ENCODE measurements at regions not wholly inside any gene's neighbourhood (a gene's known extent, or its start where the extent isn't known, plus 50 kb on each side); places are given as distances from the start of the nearest gene placed in this dataset.

- Histone ChIP-seq H3K9ac (no peak overlapping the region), H3K4me2 (no peak overlapping the region), H3K27ac (no peak overlapping the region), H3K79me2 (ENCODE audit: insufficient read depth, low read depth) (no peaks in the 10 kb centered on the region), H3K27me3 (ENCODE audit: insufficient read depth, low read depth) (no peaks in the 10 kb centered on the region), H3K4me3 (IDR thresholded peaks at IDR 0.05; ENCODE audit: insufficient read depth, low read depth, low read length) (no peak overlapping the region), H4K20me1 (ENCODE audit: insufficient read depth) (no peaks in the 10 kb centered on the region), H3K4me1 (ENCODE audit: low read depth, poor library complexity, severe bottlenecking) (no peaks in the 10 kb centered on the region), H2AFZ (ENCODE audit: low read depth) (no peak overlapping the region), H3K36me3 (ENCODE audit: insufficient read depth) (no peaks in the 10 kb centered on the region)
- TF ChIP-seq, protein P1, sequence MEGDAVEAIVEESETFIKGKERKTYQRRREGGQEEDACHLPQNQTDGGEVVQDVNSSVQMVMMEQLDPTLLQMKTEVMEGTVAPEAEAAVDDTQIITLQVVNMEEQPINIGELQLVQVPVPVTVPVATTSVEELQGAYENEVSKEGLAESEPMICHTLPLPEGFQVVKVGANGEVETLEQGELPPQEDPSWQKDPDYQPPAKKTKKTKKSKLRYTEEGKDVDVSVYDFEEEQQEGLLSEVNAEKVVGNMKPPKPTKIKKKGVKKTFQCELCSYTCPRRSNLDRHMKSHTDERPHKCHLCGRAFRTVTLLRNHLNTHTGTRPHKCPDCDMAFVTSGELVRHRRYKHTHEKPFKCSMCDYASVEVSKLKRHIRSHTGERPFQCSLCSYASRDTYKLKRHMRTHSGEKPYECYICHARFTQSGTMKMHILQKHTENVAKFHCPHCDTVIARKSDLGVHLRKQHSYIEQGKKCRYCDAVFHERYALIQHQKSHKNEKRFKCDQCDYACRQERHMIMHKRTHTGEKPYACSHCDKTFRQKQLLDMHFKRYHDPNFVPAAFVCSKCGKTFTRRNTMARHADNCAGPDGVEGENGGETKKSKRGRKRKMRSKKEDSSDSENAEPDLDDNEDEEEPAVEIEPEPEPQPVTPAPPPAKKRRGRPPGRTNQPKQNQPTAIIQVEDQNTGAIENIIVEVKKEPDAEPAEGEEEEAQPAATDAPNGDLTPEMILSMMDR (conservative IDR thresholded peaks at IDR 0.05; ENCODE audit: low read depth, low read length) = no peak
Measured at GRCh38 chr6:145531032-145531431, 204.3 kb downstream of the EPM2A start.

DNA sequence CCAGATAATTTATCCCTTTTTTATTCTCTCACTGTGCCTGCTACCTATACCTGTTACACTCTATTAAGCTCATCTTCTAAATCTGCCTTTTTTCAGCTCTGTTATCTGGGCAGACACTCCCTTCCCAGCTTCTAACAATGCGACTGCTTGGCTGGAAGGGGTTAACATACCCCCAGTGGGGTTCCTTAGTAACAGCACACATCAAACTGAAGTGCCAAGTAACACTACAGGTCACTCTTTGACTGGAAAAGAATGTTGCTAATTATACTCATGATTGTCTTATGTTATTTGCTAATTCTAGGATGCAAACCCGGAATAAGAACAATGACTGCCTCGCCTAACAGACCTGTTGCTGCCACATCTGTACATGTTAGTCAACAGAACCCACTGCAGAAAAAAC, 203.5 kb downstream of the EPM2A start:
- H3K4me3 ChIP-seq (IDR thresholded peaks at IDR 0.05; ENCODE audit: insufficient read depth, low read depth, low read length) = no peak overlapping the region
- H3K4me1 ChIP-seq (ENCODE audit: low read depth, poor library complexity, severe bottlenecking) = no peaks in the 10 kb centered on the region
- H3K9ac ChIP-seq = no peak overlapping the region
- no peaks in the 10 kb centered on the region for H3K79me2 ChIP-seq (ENCODE audit: insufficient read depth, low read depth)
- H3K27me3 ChIP-seq (ENCODE audit: insufficient read depth, low read depth) = no peaks in the 10 kb centered on the region
- H3K4me2 ChIP-seq = no peak overlapping the region
- no peak overlapping the region for H2AFZ ChIP-seq (ENCODE audit: low read depth)
- no peak overlapping the region for H3K27ac ChIP-seq
- H4K20me1 ChIP-seq (ENCODE audit: insufficient read depth) = no peaks in the 10 kb centered on the region
- TF ChIP-seq, protein P1 (conservative IDR thresholded peaks at IDR 0.05; ENCODE audit: low read depth, low read length) = no peak
- H3K36me3 ChIP-seq (ENCODE audit: insufficient read depth) = no peaks in the 10 kb centered on the region

DNA sequence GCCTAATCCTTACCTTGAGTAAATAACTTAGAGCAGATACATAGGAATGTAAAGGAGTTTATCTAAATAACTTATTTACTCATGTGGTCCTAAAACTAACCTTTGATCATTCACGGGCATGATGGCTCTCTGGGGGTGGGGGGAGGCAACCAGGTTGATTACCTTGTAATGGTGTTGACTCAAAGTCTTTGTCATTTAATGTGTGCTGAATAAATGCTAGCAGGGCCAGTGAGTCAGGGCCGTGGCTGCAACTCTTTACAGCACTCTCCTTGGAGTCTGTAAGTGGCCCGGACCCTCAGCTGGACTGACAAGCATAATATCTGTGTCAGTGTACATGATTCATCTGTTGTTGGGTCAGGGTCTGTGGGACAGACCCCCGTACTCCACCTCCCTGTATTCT, 203.0 kb downstream of the EPM2A start:
- no peaks in the 10 kb centered on the region for H3K36me3 ChIP-seq (ENCODE audit: insufficient read depth)
- H3K4me1 ChIP-seq (ENCODE audit: low read depth, poor library complexity, severe bottlenecking) = no peaks in the 10 kb centered on the region
- H2AFZ ChIP-seq (ENCODE audit: low read depth) = no peak overlapping the region
- H4K20me1 ChIP-seq (ENCODE audit: insufficient read depth) = no peaks in the 10 kb centered on the region
- TF ChIP-seq, protein P1 (conservative IDR thresholded peaks at IDR 0.05; ENCODE audit: low read depth, low read length) = no peak
- H3K4me2 ChIP-seq = no peak overlapping the region
- H3K9ac ChIP-seq = no peak overlapping the region
- no peaks in the 10 kb centered on the region for H3K79me2 ChIP-seq (ENCODE audit: insufficient read depth, low read depth)
- no peaks in the 10 kb centered on the region for H3K27me3 ChIP-seq (ENCODE audit: insufficient read depth, low read depth)
- H3K27ac ChIP-seq = no peak overlapping the region
- H3K4me3 ChIP-seq (IDR thresholded peaks at IDR 0.05; ENCODE audit: insufficient read depth, low read depth, low read length) = no peak overlapping the region

GRCh38 chr6:145534989-145535388, 200.3 kb downstream of the EPM2A start:
- no peaks in the 10 kb centered on the region for H3K79me2 ChIP-seq (ENCODE audit: insufficient read depth, low read depth)
- H3K4me3 ChIP-seq (IDR thresholded peaks at IDR 0.05; ENCODE audit: insufficient read depth, low read depth, low read length) = no peak overlapping the region
- H3K27ac ChIP-seq = no peak overlapping the region
- H2AFZ ChIP-seq (ENCODE audit: low read depth) = no peak overlapping the region
- H3K36me3 ChIP-seq (ENCODE audit: insufficient read depth) = no peaks in the 10 kb centered on the region
- H4K20me1 ChIP-seq (ENCODE audit: insufficient read depth) = no peaks in the 10 kb centered on the region
- no peak overlapping the region for H3K4me2 ChIP-seq
- TF ChIP-seq, protein P1 (conservative IDR thresholded peaks at IDR 0.05; ENCODE audit: low read depth, low read length) = no peak
- no peaks in the 10 kb centered on the region for H3K4me1 ChIP-seq (ENCODE audit: low read depth, poor library complexity, severe bottlenecking)
- no peak overlapping the region for H3K9ac ChIP-seq
- no peaks in the 10 kb centered on the region for H3K27me3 ChIP-seq (ENCODE audit: insufficient read depth, low read depth)

Measured in KMS-11 (cell line).